GM23338 (cell line): ENCODE measurements at regions not wholly inside any gene's neighbourhood (a gene's known extent, or its start where the extent isn't known, plus 50 kb on each side); places are given as distances from the start of the nearest gene placed in this dataset.

ENCODE experiments used
- ATAC-seq: fragments of 200-7000 bp; cut with Tn5 transposase; 3 replicates; pipeline ENCODE4 v1.9.1; 2020
- DNase-seq: peaks from one replicate; pipeline ENCODE4 v3.0.0-alpha.2; 2015; ENCODE audit warnings: low spot score
- H2AFZ ChIP-seq: fragments of 200-600 bp; sonication (generic); 2 replicates; pipeline ENCODE4 v1.8.0; 2016; ENCODE audit warnings: antibody characterized with exemption, mild to moderate bottlenecking, moderate library complexity
- H3F3A ChIP-seq: fragments of 200-600 bp; sonication (generic); replicated peaks from 2 replicates; pipeline ENCODE4 v1.8.0; 2017; ENCODE audit warnings: antibody characterized with exemption, mixed run types, low read depth
- H3K27ac ChIP-seq: fragments of 200-600 bp; sonication (generic); 2 replicates; pipeline ENCODE4 v1.6.1; 2016; ENCODE audit warnings: low read depth
- H3K27me3 ChIP-seq: fragments of 200-600 bp; sonication (generic); 2 replicates; pipeline ENCODE4 v1.8.0; 2016; ENCODE audit warnings: mild to moderate bottlenecking, mixed run types, moderate library complexity; ENCODE audit not compliant: insufficient read depth
- H3K36me3 ChIP-seq: fragments of 200-600 bp; sonication (generic); 2 replicates; pipeline ENCODE4 v1.8.0; 2016; ENCODE audit warnings: mild to moderate bottlenecking; ENCODE audit not compliant: insufficient read depth
- H3K4me1 ChIP-seq: fragments of 200-600 bp; sonication (generic); 2 replicates; pipeline ENCODE4 v1.8.0; 2016; ENCODE audit warnings: mild to moderate bottlenecking, moderate library complexity; ENCODE audit not compliant: insufficient read depth
- H3K4me2 ChIP-seq: fragments of 200-600 bp; sonication (generic); 2 replicates; pipeline ENCODE4 v1.7.1; 2017; ENCODE audit warnings: mixed run types
- H3K4me3 ChIP-seq: fragments of 200-600 bp; sonication (generic); 2 replicates; pipeline ENCODE4 v1.6.1; 2016; ENCODE audit warnings: mixed run types
- H3K79me2 ChIP-seq: fragments of 200-600 bp; sonication (generic); replicated peaks from 2 replicates; pipeline ENCODE4 v1.8.0; 2017; ENCODE audit warnings: mild to moderate bottlenecking; ENCODE audit not compliant: insufficient read depth
- H3K9me2 ChIP-seq: fragments of 200-600 bp; sonication (generic); 2 replicates; pipeline ENCODE4 v1.8.0; 2017; ENCODE audit not compliant: insufficient read depth
- H4K20me1 ChIP-seq: fragments of 200-600 bp; sonication (generic); replicated peaks from 2 replicates; pipeline ENCODE4 v1.8.0; 2017; ENCODE audit warnings: mild to moderate bottlenecking; ENCODE audit not compliant: insufficient read depth
- H3K27ac Mint-ChIP-seq: 2 replicates; pipeline ENCODE4 v1.8.0; 2020; ENCODE audit warnings: inconsistent platforms, mild to moderate bottlenecking, moderate library complexity, mixed read lengths
- H3K27me3 Mint-ChIP-seq: 3 replicates; pipeline ENCODE4 v1.8.0; 2022; ENCODE audit warnings: low read depth, mild to moderate bottlenecking, moderate library complexity, mixed read lengths, inconsistent platforms; ENCODE audit not compliant: insufficient read depth, poor library complexity
- H3K36me3 Mint-ChIP-seq: 3 replicates; pipeline ENCODE4 v1.8.0; 2021; ENCODE audit warnings: low read depth, mild to moderate bottlenecking, inconsistent platforms, moderate library complexity, mixed read lengths
- H3K4me1 Mint-ChIP-seq: 3 replicates; pipeline ENCODE4 v1.8.0; 2020; ENCODE audit warnings: mild to moderate bottlenecking, inconsistent platforms, mixed read lengths
- H3K4me3 Mint-ChIP-seq: 3 replicates; pipeline ENCODE4 v1.8.0; 2021; ENCODE audit warnings: moderate library complexity, mild to moderate bottlenecking, inconsistent platforms, mixed read lengths
- H3K9me3 Mint-ChIP-seq: 3 replicates; pipeline ENCODE4 v1.8.0; 2020; ENCODE audit warnings: moderate library complexity, mild to moderate bottlenecking, inconsistent platforms, mixed read lengths
- CREB1 ChIP-seq: fragments of 250-450 bp; sonication (Bioruptor Pico); IDR thresholded peaks from 2 replicates; pipeline ENCODE4 v1.5.0; 2020; ENCODE audit warnings: low read depth, mild to moderate bottlenecking, moderate library complexity
- ETS1 ChIP-seq: IDR thresholded peaks from 2 replicates; pipeline ENCODE4 v1.6.1; 2016; ENCODE audit warnings: antibody characterized with exemption
- JUNB ChIP-seq: IDR thresholded peaks from one replicate; pipeline ENCODE4 v1.6.1; 2016; ENCODE audit warnings: antibody characterized with exemption; ENCODE audit not compliant: unreplicated experiment
- REST ChIP-seq: IDR thresholded peaks from one replicate; pipeline ENCODE4 v1.6.1; 2018; ENCODE audit warnings: antibody characterized with exemption; ENCODE audit not compliant: unreplicated experiment
- STAT1 ChIP-seq: IDR thresholded peaks from one replicate; pipeline ENCODE4 v1.6.1; 2016; ENCODE audit warnings: antibody characterized with exemption; ENCODE audit not compliant: unreplicated experiment
- ZNF331 ChIP-seq: fragments of 250-450 bp; sonication (Bioruptor Pico); IDR thresholded peaks from 2 replicates; pipeline ENCODE4 v1.5.0; 2020; ENCODE audit warnings: low read depth, mild to moderate bottlenecking, moderate library complexity
- TF ChIP-seq, protein P1 (sequence below), 2 experiments: fragments of 200-600 bp in 1 of 2; sonication (generic) in 1 of 2; conservative IDR thresholded peaks; 2 replicates each; pipeline versions ENCODE4 v1.5.1 to v1.6.1; 2016 to 2017; ENCODE audit warnings: antibody characterized with exemption in 2 of 2, low read depth in 2 of 2, mild to moderate bottlenecking in 2 of 2, moderate library complexity in 1 of 2

DNA sequence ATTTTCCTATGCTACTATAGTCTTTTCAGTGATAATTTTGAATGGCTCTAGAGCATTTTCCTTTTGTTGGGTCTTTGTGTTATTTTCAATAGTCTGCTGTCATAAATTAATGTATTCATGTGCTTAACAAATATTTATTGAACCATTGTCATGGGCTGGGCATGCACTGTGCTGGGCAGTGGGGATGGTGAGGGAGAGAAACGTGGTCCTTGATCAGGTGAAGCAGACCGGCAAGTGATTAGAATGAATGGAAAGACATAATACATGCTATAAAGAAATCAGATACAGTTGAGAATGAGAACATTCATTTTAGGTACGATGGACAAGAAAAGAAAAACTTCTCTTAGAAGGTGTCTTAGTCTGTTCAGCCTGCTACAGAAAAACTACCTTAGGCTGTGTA, 66.1 kb downstream of the KIF4B start:
- H3F3A ChIP-seq: no peaks in the 10 kb centered on the region
- Mint-ChIP-seq H3K36me3 (no peaks in the 10 kb centered on the region), H3K27me3 (peaks cover 2% of the 10 kb centered on the region), H3K9me3 (no peaks in the 10 kb centered on the region), H3K27ac (no peak overlapping the region), H3K4me1 (peaks cover 8% of the 10 kb centered on the region; the same call in 2 of the 3 replicates), H3K4me3 (no peak overlapping the region)
- no peaks in the 10 kb centered on the region for H3K79me2 ChIP-seq
- no peak overlapping the region for H3K4me3 ChIP-seq
- no peaks in the 10 kb centered on the region; the same call in 1 of the 2 replicates for H4K20me1 ChIP-seq
- peaks cover 5% of the 10 kb centered on the region for H3K9me2 ChIP-seq
- DNase-seq (no peak), ATAC-seq (no peak)
- no peaks in the 10 kb centered on the region for H3K36me3 ChIP-seq
- TF ChIP-seq ZNF331 (CRISPR knock-in tag) (no peak), CREB1 (CRISPR knock-in tag) (no peak)
- TF ChIP-seq, protein P1, sequence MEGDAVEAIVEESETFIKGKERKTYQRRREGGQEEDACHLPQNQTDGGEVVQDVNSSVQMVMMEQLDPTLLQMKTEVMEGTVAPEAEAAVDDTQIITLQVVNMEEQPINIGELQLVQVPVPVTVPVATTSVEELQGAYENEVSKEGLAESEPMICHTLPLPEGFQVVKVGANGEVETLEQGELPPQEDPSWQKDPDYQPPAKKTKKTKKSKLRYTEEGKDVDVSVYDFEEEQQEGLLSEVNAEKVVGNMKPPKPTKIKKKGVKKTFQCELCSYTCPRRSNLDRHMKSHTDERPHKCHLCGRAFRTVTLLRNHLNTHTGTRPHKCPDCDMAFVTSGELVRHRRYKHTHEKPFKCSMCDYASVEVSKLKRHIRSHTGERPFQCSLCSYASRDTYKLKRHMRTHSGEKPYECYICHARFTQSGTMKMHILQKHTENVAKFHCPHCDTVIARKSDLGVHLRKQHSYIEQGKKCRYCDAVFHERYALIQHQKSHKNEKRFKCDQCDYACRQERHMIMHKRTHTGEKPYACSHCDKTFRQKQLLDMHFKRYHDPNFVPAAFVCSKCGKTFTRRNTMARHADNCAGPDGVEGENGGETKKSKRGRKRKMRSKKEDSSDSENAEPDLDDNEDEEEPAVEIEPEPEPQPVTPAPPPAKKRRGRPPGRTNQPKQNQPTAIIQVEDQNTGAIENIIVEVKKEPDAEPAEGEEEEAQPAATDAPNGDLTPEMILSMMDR (conservative IDR thresholded peaks at IDR 0.05; ENCODE audit: low read depth in 2 of 2): no peak
- no peak overlapping the region for H3K27ac ChIP-seq
- no peaks in the 10 kb centered on the region; the same call in 1 of the 2 replicates for H3K4me1 ChIP-seq
- no peak overlapping the region for H2AFZ ChIP-seq
- H3K27me3 ChIP-seq: no peaks in the 10 kb centered on the region
- no peak overlapping the region for H3K4me2 ChIP-seq

DNA sequence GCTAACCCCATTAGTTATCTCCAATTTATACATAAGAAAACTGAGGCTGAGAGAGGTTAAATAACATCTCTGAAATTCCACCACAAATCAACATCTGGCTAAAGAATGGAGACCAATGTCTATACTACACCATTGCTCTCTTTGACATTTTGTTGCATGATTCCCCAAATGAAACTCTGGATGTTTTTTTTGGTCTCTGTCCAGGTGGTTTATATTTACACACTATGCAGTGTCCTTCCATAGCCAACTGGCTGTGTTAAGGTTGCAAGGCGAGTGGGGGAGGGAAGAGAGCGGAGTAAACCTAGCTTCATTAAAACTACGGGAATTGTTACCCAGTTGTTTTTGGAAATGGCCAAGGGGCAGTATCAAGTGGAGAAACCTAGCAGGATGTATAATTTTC, 67.2 kb downstream of the KIF4B start:
- no peaks in the 10 kb centered on the region for H3K9me3 Mint-ChIP-seq
- H3K27me3 Mint-ChIP-seq: peaks cover 2% of the 10 kb centered on the region
- H3K4me2 ChIP-seq: no peak overlapping the region
- no peaks in the 10 kb centered on the region for H3K36me3 Mint-ChIP-seq
- TF ChIP-seq JUNB (no peak), REST (no peak), ETS1 (no peak), STAT1 (no peak)
- H3K79me2 ChIP-seq: no peaks in the 10 kb centered on the region
- no peaks in the 10 kb centered on the region for H3F3A ChIP-seq
- no peaks in the 10 kb centered on the region; the same call in 1 of the 2 replicates for H4K20me1 ChIP-seq
- H3K4me3 ChIP-seq: no peak overlapping the region
- no peak overlapping the region for H3K4me3 Mint-ChIP-seq
- H3K4me1 ChIP-seq: no peaks in the 10 kb centered on the region; the same call in 1 of the 2 replicates
- H3K4me1 Mint-ChIP-seq: peaks cover 8% of the 10 kb centered on the region; the same call in 2 of the 3 replicates
- H2AFZ ChIP-seq: no peak overlapping the region
- ATAC-seq (no peak), DNase-seq (no peak)
- H3K27ac ChIP-seq: no peak overlapping the region
- H3K36me3 ChIP-seq: no peaks in the 10 kb centered on the region
- no peak overlapping the region for H3K27ac Mint-ChIP-seq
- H3K9me2 ChIP-seq: peaks cover 5% of the 10 kb centered on the region
- no peaks in the 10 kb centered on the region for H3K27me3 ChIP-seq
